OCI-LY7 (cell line): ENCODE measurements at regions not wholly inside any gene's neighbourhood (a gene's known extent, or its start where the extent isn't known, plus 50 kb on each side); places are given as distances from the start of the nearest gene placed in this dataset.

ENCODE experiments used
- BruUV-seq: library from RNA; stranded (reverse); fragments of 400-500 nt; replicated peaks from 2 replicates; lab custom pipeline; 2021; lab: Mats Ljungman, UMichigan
- CTCF ChIA-PET: fragments of 300-600 bp; sonication (Branson Sonifier 250); formaldehyde crosslinking; loops from one replicate; lab custom pipeline; 2022; ENCODE audit warnings: antibody characterized with exemption; ENCODE audit not compliant: unreplicated experiment; lab: Charles Lee
- POLR2A ChIA-PET: fragments of 300-600 bp; sonication (Branson Sonifier 250); formaldehyde crosslinking; loops from one replicate; lab custom pipeline; 2022; ENCODE audit warnings: antibody characterized with exemption; lab: Charles Lee
- DNase-seq: peaks from one replicate; pipeline ENCODE4 v3.0.0-alpha.2; 2015; ENCODE audit warnings: low spot score
- H2AFZ ChIP-seq: fragments of 200-600 bp; sonication (generic), shearing (Covaris generic); 2 replicates; pipeline ENCODE4 v1.6.1; 2014; ENCODE audit warnings: mild to moderate bottlenecking, antibody characterized with exemption, low read length, moderate library complexity
- H3K27ac ChIP-seq: fragments of 200-600 bp; sonication (generic); 2 replicates; pipeline ENCODE4 v1.5.1; 2014; ENCODE audit warnings: mixed run types, low read depth, mild to moderate bottlenecking, moderate library complexity, low read length, inconsistent platforms; ENCODE audit not compliant: poor library complexity, severe bottlenecking
- H3K36me3 ChIP-seq: fragments of 200-600 bp; sonication (generic); 2 replicates; pipeline ENCODE4 v1.6.1; 2014; ENCODE audit warnings: mild to moderate bottlenecking, antibody characterized with exemption, low read length, moderate library complexity, mixed read lengths; ENCODE audit not compliant: insufficient read depth
- H3K4me1 ChIP-seq: fragments of 200-600 bp; sonication (generic); 2 replicates; pipeline ENCODE4 v1.5.1; 2014; ENCODE audit warnings: mild to moderate bottlenecking, low read length; ENCODE audit not compliant: insufficient read depth, poor library complexity, severe bottlenecking
- H3K4me2 ChIP-seq: fragments of 200-600 bp; sonication (generic); 2 replicates; pipeline ENCODE4 v1.6.1; 2014; ENCODE audit warnings: mild to moderate bottlenecking, low read length
- H3K4me3 ChIP-seq: fragments of 200-600 bp; sonication (generic); 2 replicates; pipeline ENCODE4 v1.5.1; 2014; ENCODE audit warnings: mild to moderate bottlenecking, low read depth, low read length; ENCODE audit not compliant: poor library complexity, severe bottlenecking
- H3K79me2 ChIP-seq: fragments of 200-600 bp; sonication (generic); 2 replicates; pipeline ENCODE4 v1.6.1; 2016; ENCODE audit warnings: low read depth, mild to moderate bottlenecking, low read length, moderate library complexity, mixed read lengths; ENCODE audit not compliant: insufficient read depth
- H3K9me2 ChIP-seq: fragments of 200-600 bp; sonication (generic); 2 replicates; pipeline ENCODE4 v1.6.1; 2016; ENCODE audit warnings: mild to moderate bottlenecking, low read length, mixed read lengths; ENCODE audit not compliant: insufficient read depth
- H3K9me3 ChIP-seq: fragments of 200-600 bp; sonication (generic); 2 replicates; pipeline ENCODE4 v1.6.1; 2014; ENCODE audit warnings: mild to moderate bottlenecking, mixed run types, low read length, mixed read lengths
- H4K20me1 ChIP-seq: fragments of 200-600 bp; sonication (generic); 2 replicates; pipeline ENCODE4 v1.6.1; 2014; ENCODE audit warnings: mild to moderate bottlenecking, antibody characterized with exemption, low read length, moderate library complexity, mixed read lengths; ENCODE audit not compliant: insufficient read depth
- EZH2phosphoT487 ChIP-seq: fragments of 200-600 bp; sonication (generic); IDR thresholded peaks from 2 replicates; pipeline ENCODE4 v1.6.1; 2018; ENCODE audit warnings: low read depth, borderline replicate concordance, mild to moderate bottlenecking, mixed run types, antibody characterized with exemption, low read length, moderate library complexity, mixed read lengths
- intact Hi-C: fragments of 100-400 bp; cut with micrococcal nuclease; formaldehyde crosslinking; loops from one replicate; pipeline ENCODE4 v1.10.0; 2022; ENCODE audit not compliant: unreplicated experiment
- TF ChIP-seq, protein P1 (sequence below): fragments of 200-600 bp; sonication (generic); conservative IDR thresholded peaks from 2 replicates; pipeline ENCODE4 v1.5.1; 2014; ENCODE audit warnings: mild to moderate bottlenecking, antibody characterized with exemption, low read length, moderate library complexity, mixed read lengths

DNA sequence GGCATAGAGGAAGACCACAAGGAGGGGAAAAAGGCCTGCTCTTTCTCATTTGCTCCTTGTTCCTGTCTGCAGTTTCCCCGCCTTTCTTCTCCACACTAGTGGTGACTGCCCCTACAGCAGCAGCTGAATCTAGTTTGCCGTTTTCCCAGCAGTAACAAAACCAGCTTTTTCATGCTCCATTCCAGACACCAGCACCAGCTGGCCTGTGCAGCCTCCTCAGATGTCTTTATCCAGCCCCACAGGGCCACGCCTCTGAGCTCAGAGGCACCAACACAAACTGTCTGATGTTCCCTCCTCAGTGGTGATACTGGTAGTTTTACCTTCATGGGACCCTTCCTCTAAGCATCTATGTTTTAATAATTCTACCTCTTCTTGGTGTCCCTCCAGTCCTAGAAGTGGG is 70.4 kb upstream of the SLC24A3 start:
- POLR2A ChIA-PET, result no interaction called here
- no TSS peak for BruUV-seq

DNA sequence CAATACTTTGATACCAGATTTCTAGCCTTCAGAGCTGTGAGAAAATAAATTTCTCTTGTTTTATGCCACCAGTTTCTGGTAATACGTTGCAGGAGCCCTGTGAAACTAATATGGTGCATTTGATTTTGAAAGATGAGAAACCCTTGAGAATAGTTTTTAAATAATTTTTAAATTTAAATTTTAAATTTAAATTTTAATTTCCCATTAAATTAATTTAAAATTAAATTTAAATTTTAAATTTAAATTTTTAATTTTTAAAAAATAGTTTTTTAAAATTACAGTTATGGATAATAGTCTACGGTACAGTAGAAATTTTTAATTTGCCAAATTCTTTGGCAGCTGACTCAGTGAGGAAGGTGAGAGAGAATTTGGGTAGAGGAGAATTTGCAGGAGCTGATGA is 68.6 kb upstream of the SLC24A3 start:
- intact Hi-C loops, result no loop called here
- H3K4me2 ChIP-seq, result no peak overlapping the region
- TF ChIP-seq EZH2phosphoT487, result no peak
- TF ChIP-seq, protein P1, sequence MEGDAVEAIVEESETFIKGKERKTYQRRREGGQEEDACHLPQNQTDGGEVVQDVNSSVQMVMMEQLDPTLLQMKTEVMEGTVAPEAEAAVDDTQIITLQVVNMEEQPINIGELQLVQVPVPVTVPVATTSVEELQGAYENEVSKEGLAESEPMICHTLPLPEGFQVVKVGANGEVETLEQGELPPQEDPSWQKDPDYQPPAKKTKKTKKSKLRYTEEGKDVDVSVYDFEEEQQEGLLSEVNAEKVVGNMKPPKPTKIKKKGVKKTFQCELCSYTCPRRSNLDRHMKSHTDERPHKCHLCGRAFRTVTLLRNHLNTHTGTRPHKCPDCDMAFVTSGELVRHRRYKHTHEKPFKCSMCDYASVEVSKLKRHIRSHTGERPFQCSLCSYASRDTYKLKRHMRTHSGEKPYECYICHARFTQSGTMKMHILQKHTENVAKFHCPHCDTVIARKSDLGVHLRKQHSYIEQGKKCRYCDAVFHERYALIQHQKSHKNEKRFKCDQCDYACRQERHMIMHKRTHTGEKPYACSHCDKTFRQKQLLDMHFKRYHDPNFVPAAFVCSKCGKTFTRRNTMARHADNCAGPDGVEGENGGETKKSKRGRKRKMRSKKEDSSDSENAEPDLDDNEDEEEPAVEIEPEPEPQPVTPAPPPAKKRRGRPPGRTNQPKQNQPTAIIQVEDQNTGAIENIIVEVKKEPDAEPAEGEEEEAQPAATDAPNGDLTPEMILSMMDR, result no peak
- H3K79me2 ChIP-seq, result no peaks in the 10 kb centered on the region
- CTCF ChIA-PET, result no interaction called here
- H3K4me3 ChIP-seq, result no peak overlapping the region
- H3K4me1 ChIP-seq, result no peaks in the 10 kb centered on the region
- H4K20me1 ChIP-seq, result no peaks in the 10 kb centered on the region
- POLR2A ChIA-PET, result no interaction called here
- DNase-seq, result no peak
- H3K36me3 ChIP-seq, result no peaks in the 10 kb centered on the region
- no peak overlapping the region for H3K27ac ChIP-seq
- BruUV-seq, result no TSS peak
- no peaks in the 10 kb centered on the region for H3K9me2 ChIP-seq
- no peaks in the 10 kb centered on the region for H3K9me3 ChIP-seq
- H2AFZ ChIP-seq, result no peak overlapping the region

More for the DNA sequence above, 70.4 kb upstream of the SLC24A3 start:
- no peaks in the 10 kb centered on the region for H3K79me2 ChIP-seq
- no peaks in the 10 kb centered on the region for H3K9me2 ChIP-seq
- CTCF ChIA-PET, result no interaction called here
- H3K27ac ChIP-seq, result no peak overlapping the region
- H3K4me1 ChIP-seq, result no peaks in the 10 kb centered on the region
- no peaks in the 10 kb centered on the region for H4K20me1 ChIP-seq
- TF ChIP-seq, protein P1, result no peak
- TF ChIP-seq EZH2phosphoT487, result no peak
- H3K4me2 ChIP-seq, result no peak overlapping the region
- no peak for DNase-seq
- H3K4me3 ChIP-seq, result no peak overlapping the region
- intact Hi-C loops, result no loop called here
- H2AFZ ChIP-seq, result no peak overlapping the region
- H3K9me3 ChIP-seq, result no peaks in the 10 kb centered on the region
- no peaks in the 10 kb centered on the region for H3K36me3 ChIP-seq

DNA sequence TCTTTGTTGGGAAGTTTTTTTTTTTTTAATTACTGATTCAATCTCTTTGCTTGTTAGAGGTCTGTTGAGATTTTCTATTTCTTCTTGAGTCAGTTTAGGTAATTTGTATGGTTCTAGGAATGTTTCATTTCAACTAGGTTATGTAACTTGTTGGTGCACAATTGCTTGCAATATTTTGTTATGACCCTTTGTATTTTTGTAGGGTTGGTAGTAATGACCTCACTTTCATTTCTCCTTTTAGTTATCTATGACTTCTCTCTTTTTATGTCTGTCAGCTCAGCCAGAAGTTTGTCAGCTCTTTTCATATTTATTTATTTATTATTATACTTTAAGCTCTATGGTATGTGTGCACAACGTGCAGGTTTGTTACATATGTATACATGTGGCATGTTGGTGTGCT is 51.1 kb upstream of the SLC24A3 start:
- ChIA-PET POLR2A (interaction anchor here (0.6 kb wide), 1 partner anchor 350 kb away, joined by 3 read pairs; no protein-coding TSS in a partner anchor), CTCF (no interaction called here)
- no peak overlapping the region for H2AFZ ChIP-seq

More for the DNA sequence above, 51.1 kb upstream of the SLC24A3 start:
- Histone ChIP-seq H3K4me2 (no peak overlapping the region), H3K9me2 (no peaks in the 10 kb centered on the region), H3K36me3 (no peaks in the 10 kb centered on the region), H3K4me1 (no peaks in the 10 kb centered on the region), H3K4me3 (no peak overlapping the region), H3K9me3 (no peaks in the 10 kb centered on the region), H3K79me2 (no peaks in the 10 kb centered on the region), H4K20me1 (no peaks in the 10 kb centered on the region), H3K27ac (no peak overlapping the region)
- no TSS peak for BruUV-seq
- TF ChIP-seq EZH2phosphoT487, result no peak
- TF ChIP-seq, protein P1, result no peak
- no peak for DNase-seq
- intact Hi-C loops, result no loop called here
